ENCODE measurements at regions not wholly inside any gene's neighbourhood (a gene's known extent, or its start where the extent isn't known, plus 50 kb on each side); places are given as distances from the start of the nearest gene placed in this dataset.

DNA sequence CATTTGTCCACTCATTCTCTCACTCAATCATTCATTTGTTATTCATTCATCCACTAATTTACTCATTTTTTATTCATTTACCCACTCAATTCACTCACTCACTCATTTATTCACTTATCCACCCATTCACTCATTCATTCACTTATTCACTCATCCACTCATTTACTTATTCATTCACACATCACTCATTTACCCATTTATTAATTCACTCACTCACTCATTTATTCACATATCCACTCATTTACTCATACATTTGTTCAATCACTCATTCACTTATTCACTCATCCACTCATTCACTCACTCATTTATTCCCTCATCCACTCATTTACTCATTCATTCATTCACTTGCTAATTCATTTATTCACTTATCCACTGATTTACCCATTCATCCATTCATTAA is 129.1 kb downstream of the TTLL2 start:
- no peak overlapping the region for H3K4me3 ChIP-seq (ENCODE audit: extremely low read depth, insufficient read depth, low read length, poor library complexity, severe bottlenecking)
- H3K9me3 ChIP-seq (ENCODE audit: control insufficient read depth, low read length), result no peaks in the 10 kb centered on the region
- H3K27ac ChIP-seq (ENCODE audit: low read depth, low read length, severe bottlenecking), result no peak overlapping the region
- H3K4me1 ChIP-seq (ENCODE audit: control insufficient read depth, insufficient read depth, low read length, poor library complexity, severe bottlenecking), result no peaks in the 10 kb centered on the region
- H3K36me3 ChIP-seq (ENCODE audit: control insufficient read depth, insufficient read depth, low read length), result no peaks in the 10 kb centered on the region

DNA sequence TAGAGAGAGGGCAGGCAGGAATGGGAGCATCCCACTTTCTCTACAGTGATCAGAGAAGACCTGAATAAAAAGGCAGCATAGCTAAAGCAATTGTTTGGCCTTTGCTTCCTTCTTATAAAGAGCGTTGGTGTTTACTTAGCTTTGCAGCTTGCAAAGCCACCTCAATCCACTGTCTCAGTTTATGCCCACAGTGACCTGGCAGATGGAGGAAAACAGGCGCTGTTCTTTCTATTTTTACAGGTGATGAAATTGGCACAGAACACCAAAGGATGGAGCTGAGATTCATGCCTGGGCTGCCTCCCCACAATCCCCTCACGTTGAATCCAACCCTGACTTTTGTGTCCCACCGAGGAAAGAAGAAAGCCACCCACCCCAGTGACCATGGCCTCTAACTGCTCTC is 130.5 kb downstream of the TTLL2 start:
- H3K4me3 ChIP-seq (ENCODE audit: extremely low read depth, insufficient read depth, low read length, poor library complexity, severe bottlenecking), result no peak overlapping the region
- H3K9me3 ChIP-seq (ENCODE audit: control insufficient read depth, low read length), result no peaks in the 10 kb centered on the region
- H3K27ac ChIP-seq (ENCODE audit: low read depth, low read length, severe bottlenecking), result no peak overlapping the region
- H3K4me1 ChIP-seq (ENCODE audit: control insufficient read depth, insufficient read depth, low read length, poor library complexity, severe bottlenecking), result no peaks in the 10 kb centered on the region
- H3K36me3 ChIP-seq (ENCODE audit: control insufficient read depth, insufficient read depth, low read length), result no peaks in the 10 kb centered on the region
- WGBS, 2 experiments (ENCODE audit: insufficient coverage in 2 of 2), result 88 to 91% methylated on average over 4 of the region's 4 CpGs

DNA sequence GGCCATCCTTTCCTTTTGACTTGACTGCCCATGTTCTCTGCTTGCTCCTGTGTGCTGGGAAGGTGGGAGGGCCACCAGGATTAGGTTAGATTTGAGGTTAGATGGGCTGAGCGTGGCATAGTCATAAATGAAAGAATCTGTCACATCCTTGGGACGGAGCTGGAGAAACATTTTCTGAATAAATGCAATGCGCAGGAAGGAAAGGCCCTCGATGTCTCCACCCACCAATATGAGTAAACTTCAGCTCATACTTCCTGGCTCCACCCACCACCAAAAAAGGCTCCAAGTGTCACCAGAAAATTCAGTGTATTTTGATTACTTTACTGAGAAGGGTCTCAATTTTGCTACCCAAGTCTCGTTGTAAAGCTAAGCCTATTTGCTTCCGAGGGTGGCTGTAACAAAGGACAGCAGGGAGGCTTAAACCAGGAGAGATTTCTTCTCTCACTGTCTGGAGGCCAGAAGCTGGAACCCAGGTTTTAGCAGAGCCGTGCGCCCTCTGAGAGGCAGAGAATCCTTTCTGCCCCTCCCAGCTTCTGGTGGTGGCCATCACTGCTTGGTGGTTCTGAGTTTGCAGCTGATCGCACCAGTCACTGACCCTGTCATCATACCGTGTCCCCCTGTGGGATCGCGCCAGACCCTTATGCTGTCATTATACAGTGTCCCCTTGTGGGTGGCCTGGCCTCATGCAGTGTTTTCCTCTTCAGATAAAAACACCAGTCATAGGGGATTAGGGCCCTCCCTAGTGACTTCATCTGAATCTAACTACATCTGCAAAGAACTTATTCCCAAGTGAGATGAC is 137.8 kb downstream of the TTLL2 start:
- Histone ChIP-seq H3K27ac (ENCODE audit: low read depth, low read length, severe bottlenecking) (no peak overlapping the region), H3K4me1 (ENCODE audit: control insufficient read depth, insufficient read depth, low read length, poor library complexity, severe bottlenecking) (no peaks in the 10 kb centered on the region), H3K36me3 (ENCODE audit: control insufficient read depth, insufficient read depth, low read length) (no peaks in the 10 kb centered on the region), H3K4me3 (ENCODE audit: extremely low read depth, insufficient read depth, low read length, poor library complexity, severe bottlenecking) (no peak overlapping the region), H3K9me3 (ENCODE audit: control insufficient read depth, low read length) (no peaks in the 10 kb centered on the region)
- WGBS, 2 experiments (ENCODE audit: insufficient coverage in 2 of 2), result 95% methylated on average over 7 to 11 of the region's 12 CpGs

DNA sequence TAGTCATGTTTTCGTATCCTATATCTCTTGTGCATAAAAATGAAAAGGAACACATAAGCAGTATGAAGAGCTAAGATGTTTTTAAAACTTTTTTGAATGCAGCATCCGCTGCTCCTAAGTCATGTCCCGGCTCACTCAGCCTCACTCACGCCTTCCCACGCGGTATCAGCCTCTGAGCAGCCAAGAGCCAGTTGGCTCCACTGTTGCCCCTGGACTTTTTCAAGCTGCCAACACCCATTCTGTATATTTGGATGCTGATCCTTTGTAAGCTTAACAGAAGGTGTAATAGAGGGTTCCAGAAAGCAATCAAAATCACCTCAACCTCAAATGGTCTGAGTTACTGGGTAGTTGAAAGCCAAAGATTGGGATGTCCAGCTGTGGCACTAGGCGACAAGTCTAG is 139.3 kb downstream of the TTLL2 start:
- Histone ChIP-seq H3K36me3 (ENCODE audit: control insufficient read depth, insufficient read depth, low read length) (no peaks in the 10 kb centered on the region), H3K27ac (ENCODE audit: low read depth, low read length, severe bottlenecking) (no peak overlapping the region), H3K4me1 (ENCODE audit: control insufficient read depth, insufficient read depth, low read length, poor library complexity, severe bottlenecking) (peaks cover 5% of the 10 kb centered on the region), H3K9me3 (ENCODE audit: control insufficient read depth, low read length) (no peaks in the 10 kb centered on the region), H3K4me3 (ENCODE audit: extremely low read depth, insufficient read depth, low read length, poor library complexity, severe bottlenecking) (no peak overlapping the region)
- 83 to 92% methylated on average over 3 to 7 of the region's 7 CpGs for WGBS, 2 experiments (ENCODE audit: insufficient coverage in 2 of 2)

DNA sequence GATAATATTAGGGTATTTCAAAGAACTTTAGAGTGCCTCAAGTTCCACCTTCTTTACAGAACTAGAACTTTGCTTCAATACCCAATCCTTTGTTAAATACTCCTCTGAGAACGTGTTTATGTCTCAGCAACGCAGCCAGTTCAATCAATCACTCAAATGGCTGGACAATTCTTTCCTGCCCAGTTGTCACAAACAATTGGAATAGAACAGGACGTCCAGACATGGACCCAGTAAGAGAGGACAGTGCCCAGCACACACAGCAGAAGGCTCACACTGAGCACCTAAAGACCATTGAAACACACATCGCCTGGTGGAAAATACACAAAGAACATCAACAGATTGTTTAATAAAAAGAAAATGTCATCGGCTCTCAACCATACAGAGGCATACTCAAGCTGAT is 140.6 kb downstream of the TTLL2 start:
- H3K9me3 ChIP-seq (ENCODE audit: control insufficient read depth, low read length), result no peaks in the 10 kb centered on the region
- WGBS, 2 experiments (ENCODE audit: insufficient coverage in 2 of 2), result 40 to 62% methylated on average over 3 to 4 of the region's 5 CpGs
- H3K4me1 ChIP-seq (ENCODE audit: control insufficient read depth, insufficient read depth, low read length, poor library complexity, severe bottlenecking), result peaks cover 8% of the 10 kb centered on the region
- H3K4me3 ChIP-seq (ENCODE audit: extremely low read depth, insufficient read depth, low read length, poor library complexity, severe bottlenecking), result no peak overlapping the region
- no peak overlapping the region for H3K27ac ChIP-seq (ENCODE audit: low read depth, low read length, severe bottlenecking)
- no peaks in the 10 kb centered on the region for H3K36me3 ChIP-seq (ENCODE audit: control insufficient read depth, insufficient read depth, low read length)

DNA sequence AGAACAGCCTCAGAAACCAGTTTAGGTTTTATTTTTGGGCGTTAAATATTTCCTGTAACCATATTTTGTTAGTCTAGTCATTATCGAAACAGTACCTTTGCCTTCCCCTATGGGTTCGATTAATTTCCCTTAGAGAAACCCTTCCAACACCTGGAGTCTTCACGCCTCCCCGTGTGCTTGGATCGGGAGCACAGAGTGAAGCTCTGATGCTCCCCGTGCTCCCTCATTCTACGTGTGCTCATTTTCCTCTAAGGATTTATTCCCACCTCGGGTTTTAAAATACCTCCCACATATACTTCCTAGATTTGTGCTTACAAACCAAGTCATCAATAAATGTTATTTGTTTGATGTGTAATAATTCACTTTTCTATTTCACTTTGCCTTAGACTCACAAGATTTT is 142.4 kb downstream of the TTLL2 start:
- WGBS, 2 experiments (ENCODE audit: insufficient coverage in 2 of 2), result 91 to 98% methylated on average over 5 to 7 of the region's 9 CpGs
- Histone ChIP-seq H3K36me3 (ENCODE audit: control insufficient read depth, insufficient read depth, low read length) (no peaks in the 10 kb centered on the region), H3K9me3 (ENCODE audit: control insufficient read depth, low read length) (no peaks in the 10 kb centered on the region), H3K4me3 (ENCODE audit: extremely low read depth, insufficient read depth, low read length, poor library complexity, severe bottlenecking) (no peak overlapping the region), H3K27ac (ENCODE audit: low read depth, low read length, severe bottlenecking) (no peak overlapping the region), H3K4me1 (ENCODE audit: control insufficient read depth, insufficient read depth, low read length, poor library complexity, severe bottlenecking) (peaks cover 8% of the 10 kb centered on the region)

DNA sequence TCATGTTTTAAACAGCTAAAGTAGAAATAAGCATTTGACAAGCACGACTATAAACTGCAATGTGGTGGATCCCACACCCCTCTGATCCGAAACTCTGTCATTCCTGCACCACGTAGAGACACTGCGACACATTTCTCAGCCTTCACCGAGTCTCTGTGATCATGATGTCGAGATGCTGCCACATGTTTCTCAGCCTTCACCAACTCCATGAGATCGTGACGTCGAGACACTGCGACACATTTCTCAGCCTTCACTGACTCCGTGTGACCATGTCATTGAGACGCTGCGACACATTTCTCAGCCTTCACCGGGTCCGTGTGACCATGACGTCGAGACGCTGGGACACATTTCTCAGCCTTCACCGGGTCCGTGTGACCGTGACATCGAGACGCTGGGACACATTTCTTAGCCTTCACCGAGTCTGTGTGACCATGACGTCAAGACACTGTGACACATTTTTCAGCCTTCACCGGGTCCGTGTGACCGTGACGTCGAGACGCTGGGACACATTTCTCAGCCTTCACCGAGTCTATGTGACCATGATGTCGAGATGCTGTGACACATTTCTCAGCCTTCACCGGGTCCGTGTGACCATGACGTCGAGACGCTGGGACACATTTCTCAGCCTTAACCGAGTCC is 143.0 kb downstream of the TTLL2 start:
- H3K4me3 ChIP-seq (ENCODE audit: extremely low read depth, insufficient read depth, low read length, poor library complexity, severe bottlenecking), result no peak overlapping the region
- H3K4me1 ChIP-seq (ENCODE audit: control insufficient read depth, insufficient read depth, low read length, poor library complexity, severe bottlenecking), result peaks cover 9% of the 10 kb centered on the region
- no peak overlapping the region for H3K27ac ChIP-seq (ENCODE audit: low read depth, low read length, severe bottlenecking)
- H3K9me3 ChIP-seq (ENCODE audit: control insufficient read depth, low read length), result no peaks in the 10 kb centered on the region
- no peaks in the 10 kb centered on the region for H3K36me3 ChIP-seq (ENCODE audit: control insufficient read depth, insufficient read depth, low read length)
- 93 to 94% methylated on average over 39 of the region's 39 CpGs for WGBS, 2 experiments (ENCODE audit: insufficient coverage in 2 of 2)

DNA sequence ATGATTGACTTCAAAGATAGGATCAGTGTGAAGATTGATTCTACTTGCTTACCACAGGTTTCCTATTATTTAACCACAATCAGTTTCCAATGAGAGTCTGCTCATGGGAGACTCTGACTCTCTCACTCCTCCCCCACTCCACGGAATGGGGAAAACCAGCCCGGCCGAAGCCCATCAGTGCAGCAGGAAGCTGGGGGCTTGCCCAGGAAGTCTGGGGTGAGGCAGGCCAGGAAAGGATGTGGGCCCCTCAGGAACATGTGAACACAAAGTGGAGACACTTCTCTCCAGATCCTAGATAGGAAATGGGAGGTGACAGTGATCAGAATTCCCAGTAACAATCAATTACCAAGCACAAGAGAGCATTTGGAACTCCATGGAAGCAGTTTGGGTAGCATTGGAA is 144.2 kb downstream of the TTLL2 start:
- WGBS, 2 experiments (ENCODE audit: insufficient coverage in 2 of 2), result 48% methylated on average over 3 of the region's 3 CpGs; no CpG with 5 or more reads in 1 of the 2 experiments
- H3K27ac ChIP-seq (ENCODE audit: low read depth, low read length, severe bottlenecking), result no peak overlapping the region
- H3K4me3 ChIP-seq (ENCODE audit: extremely low read depth, insufficient read depth, low read length, poor library complexity, severe bottlenecking), result no peak overlapping the region
- no peaks in the 10 kb centered on the region for H3K9me3 ChIP-seq (ENCODE audit: control insufficient read depth, low read length)
- H3K4me1 ChIP-seq (ENCODE audit: control insufficient read depth, insufficient read depth, low read length, poor library complexity, severe bottlenecking), result peaks cover 16% of the 10 kb centered on the region
- H3K36me3 ChIP-seq (ENCODE audit: control insufficient read depth, insufficient read depth, low read length), result no peaks in the 10 kb centered on the region

DNA sequence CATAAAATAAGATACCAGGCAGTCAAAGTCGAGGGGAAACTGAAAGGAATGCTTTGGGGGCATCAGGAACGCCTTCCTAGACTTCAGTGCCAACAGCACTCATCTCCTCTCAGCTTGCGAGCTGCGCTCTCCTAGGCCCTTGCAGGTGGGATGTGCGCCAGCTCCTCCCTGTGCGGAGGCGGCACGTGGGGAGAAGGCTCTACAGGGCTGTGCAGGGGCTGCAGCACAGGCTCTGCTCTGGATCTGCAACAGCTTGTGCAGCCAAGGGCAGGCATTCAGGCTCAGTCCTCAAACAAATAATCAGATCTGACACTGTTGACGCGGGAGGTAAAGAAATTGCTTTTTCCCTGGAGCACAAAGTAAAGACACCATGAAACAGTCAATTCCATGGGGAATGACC is 144.8 kb downstream of the TTLL2 start:
- 79 to 98% methylated on average over 9 of the region's 10 CpGs for WGBS, 2 experiments (ENCODE audit: insufficient coverage in 2 of 2)
- peaks cover 16% of the 10 kb centered on the region for H3K4me1 ChIP-seq (ENCODE audit: control insufficient read depth, insufficient read depth, low read length, poor library complexity, severe bottlenecking)
- no peaks in the 10 kb centered on the region for H3K9me3 ChIP-seq (ENCODE audit: control insufficient read depth, low read length)
- no peak overlapping the region for H3K4me3 ChIP-seq (ENCODE audit: extremely low read depth, insufficient read depth, low read length, poor library complexity, severe bottlenecking)
- H3K36me3 ChIP-seq (ENCODE audit: control insufficient read depth, insufficient read depth, low read length), result no peaks in the 10 kb centered on the region
- H3K27ac ChIP-seq (ENCODE audit: low read depth, low read length, severe bottlenecking), result no peak overlapping the region

DNA sequence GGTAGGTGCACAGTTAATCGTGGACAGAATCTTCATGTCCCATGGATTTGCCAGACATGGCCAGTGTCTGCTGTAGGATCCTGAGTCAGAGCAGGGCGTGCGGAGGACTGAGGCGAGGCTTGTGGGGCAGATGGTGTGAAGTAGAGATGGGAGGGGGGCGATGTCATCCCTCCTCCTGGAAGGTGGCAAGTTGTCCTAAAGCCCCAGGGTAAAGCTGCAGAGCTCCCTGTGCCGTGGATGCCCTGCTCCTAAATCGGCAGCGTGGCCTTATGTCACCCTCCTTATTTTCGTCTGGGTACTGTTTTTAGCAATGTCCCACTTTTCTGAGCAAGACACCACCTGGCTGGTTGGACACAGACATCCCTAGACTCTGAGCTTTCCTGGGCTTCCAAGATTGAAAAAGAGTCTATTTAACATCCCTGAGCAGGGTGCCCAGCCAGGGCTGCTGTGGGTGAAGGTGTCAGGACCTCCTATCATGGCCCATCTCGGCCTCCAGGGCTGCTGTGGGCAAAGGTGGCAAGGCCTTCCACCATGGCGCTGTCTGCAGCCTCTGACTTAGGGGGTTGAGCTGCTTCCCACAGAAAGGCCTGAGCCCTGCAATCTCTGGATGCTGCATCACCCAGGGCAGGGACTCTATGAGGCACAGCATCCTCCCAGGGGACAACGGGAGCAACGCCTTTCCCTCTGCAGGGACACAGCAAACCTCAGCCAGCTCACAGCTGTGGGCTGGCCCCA is 145.4 kb downstream of the TTLL2 start:
- Histone ChIP-seq H3K4me3 (ENCODE audit: extremely low read depth, insufficient read depth, low read length, poor library complexity, severe bottlenecking) (no peak overlapping the region), H3K36me3 (ENCODE audit: control insufficient read depth, insufficient read depth, low read length) (no peaks in the 10 kb centered on the region), H3K9me3 (ENCODE audit: control insufficient read depth, low read length) (no peaks in the 10 kb centered on the region), H3K27ac (ENCODE audit: low read depth, low read length, severe bottlenecking) (no peak overlapping the region), H3K4me1 (ENCODE audit: control insufficient read depth, insufficient read depth, low read length, poor library complexity, severe bottlenecking) (peaks cover 16% of the 10 kb centered on the region)
- WGBS, 2 experiments (ENCODE audit: insufficient coverage in 2 of 2), result 91 to 93% methylated on average over 13 of the region's 13 CpGs

Measured in mesodermal cell (in vitro differentiated cells).